ENCODE measurements at regions not wholly inside any gene's neighbourhood (a gene's known extent, or its start where the extent isn't known, plus 50 kb on each side); places are given as distances from the start of the nearest gene placed in this dataset.
"Not testable (repeated sequence)": the region's sequence is repeated elsewhere in the genome, so short reads cannot be mapped to it uniquely, and the experiment has no call there.

DNA sequence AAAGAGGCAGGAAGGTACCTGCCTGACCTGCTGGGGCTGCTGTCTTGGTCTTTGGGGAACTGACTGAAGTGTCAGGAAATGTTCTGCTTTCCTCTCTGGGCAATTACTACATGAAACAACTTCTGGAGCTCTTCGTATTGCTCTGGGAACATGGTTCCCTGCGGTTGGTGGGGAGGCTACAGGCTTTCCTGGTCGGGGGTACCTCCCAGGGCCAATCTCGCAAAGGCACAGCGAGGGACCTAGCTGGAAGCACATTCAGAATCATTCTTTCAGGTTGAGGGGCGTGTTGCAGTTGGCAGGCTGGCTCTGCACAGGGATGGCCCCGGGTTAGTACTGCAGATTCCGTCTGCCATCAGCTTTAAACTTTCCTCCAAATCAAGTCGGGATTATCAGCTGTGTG is 88.9 kb upstream of the RANBP3L start:
- DNase-seq (ENCODE audit: low read depth in 3 of 3), result no peak

DNA sequence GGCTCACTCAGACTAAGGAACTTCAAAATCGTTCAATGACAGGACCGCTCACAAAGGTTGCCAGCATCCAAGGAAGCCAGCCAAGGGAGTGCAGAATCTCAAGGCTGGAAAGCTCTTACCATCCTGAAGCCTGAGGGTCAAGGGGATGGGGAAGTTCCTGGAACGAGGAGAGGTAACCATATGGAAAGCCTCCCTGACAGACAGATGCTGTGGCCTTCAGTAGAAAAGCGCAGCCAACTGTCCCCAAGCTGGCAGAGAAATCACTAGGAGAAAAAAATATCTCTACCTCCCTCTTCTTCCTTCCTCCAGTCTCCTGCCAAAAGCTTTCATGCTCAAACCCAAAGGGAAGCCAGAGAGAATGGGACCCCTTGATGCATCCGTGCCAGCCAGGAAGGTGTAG is 90.5 kb upstream of the RANBP3L start:
- DNase-seq (ENCODE audit: low read depth in 3 of 3), result no peak

DNA sequence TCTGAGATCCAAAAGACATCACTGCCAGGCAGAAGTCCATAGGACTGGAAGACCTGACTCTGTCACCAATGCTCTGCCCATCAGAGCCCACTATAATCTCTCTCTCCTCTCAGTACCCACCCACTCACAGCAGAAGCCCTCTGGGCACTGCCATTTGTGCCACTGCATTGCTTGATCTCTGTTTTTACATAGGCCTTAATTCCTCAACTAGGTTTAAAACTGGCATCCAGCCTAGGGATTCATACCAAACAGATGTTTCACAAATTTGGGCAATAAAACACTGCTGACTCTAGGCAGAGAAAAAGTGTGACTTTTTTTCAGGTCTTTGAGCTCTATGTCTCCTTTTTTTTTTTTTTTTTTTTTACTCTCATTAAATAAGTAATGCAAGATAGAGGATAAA is 91.1 kb upstream of the RANBP3L start:
- no peak for DNase-seq (ENCODE audit: low read depth in 3 of 3)

DNA sequence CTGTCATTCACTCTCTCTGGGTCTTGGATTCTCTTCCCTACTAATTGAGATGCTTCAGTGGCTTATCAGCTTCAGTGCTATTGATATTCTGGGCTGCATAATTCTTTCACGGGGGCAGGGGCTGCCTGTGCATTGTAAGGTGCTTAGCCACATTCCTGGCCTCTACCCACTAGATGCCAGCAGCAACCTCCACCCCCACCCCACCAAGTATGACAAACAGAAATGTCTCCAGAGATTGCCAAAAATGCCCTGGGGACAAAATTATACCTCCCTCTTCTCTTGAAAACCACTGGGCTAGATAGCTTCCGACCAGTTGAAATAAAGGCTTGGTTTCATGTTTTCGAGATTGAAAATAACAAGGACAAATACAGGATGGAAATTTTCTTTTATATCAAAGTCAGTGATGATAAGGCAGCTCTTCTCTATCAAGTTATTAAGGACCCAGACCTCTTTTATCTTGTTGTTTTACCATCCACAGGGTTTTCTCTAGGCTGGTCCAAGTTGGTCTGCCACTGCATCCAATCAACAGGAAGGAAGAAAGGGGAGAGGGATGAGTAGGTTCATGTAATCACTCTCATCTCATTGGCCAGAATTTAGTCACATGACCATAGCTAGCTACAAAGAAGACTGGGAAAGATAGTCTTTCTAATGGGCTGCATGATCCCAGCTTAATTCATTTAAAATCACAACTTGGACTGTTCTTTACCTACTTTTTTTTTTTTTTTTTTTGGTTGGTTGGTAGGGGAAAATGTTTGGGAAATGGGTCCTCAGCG is 92.1 kb upstream of the RANBP3L start:
- DNase-seq (ENCODE audit: low read depth in 3 of 3), result no peak

DNA sequence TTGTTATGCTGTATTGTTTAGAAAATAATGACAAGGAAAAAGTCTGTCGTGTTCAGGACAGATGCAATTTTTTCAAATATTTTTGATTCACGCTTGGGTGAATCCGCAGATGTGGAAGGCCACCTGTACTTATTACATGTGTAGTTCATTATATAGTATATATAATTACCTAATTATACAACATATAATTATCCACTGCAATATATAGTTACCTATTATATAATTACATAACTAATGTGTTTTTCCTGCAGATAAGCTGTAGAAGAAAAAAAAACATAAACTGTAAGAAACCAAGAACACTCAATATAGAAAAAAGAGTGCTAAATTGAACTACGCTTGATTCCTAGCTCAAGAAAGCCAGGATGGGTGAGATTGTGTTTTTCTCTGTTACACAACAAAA is 93.6 kb upstream of the RANBP3L start:
- no peak for DNase-seq (ENCODE audit: low read depth in 3 of 3)

DNA sequence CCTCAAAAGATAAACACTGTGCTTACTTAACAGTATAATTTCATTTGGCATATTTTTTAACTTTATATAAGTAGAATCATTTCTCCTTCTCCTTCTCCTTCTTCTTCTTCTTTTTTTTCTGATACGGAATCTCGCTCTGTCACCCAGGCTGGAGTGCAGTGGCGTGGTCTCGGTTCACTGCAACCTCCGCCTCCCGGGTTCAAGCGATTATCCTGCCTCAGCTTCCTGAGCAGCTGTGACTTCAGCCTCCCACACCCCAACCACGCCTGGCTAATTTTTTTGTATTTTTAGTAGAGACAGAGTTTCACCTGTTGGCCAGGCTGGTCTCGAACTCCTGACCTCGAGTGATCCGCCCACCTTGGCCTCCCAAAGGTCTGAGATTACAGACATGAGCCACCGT is 94.2 kb upstream of the RANBP3L start:
- DNase-seq (ENCODE audit: low read depth in 3 of 3), result not testable (repeated sequence)

DNA sequence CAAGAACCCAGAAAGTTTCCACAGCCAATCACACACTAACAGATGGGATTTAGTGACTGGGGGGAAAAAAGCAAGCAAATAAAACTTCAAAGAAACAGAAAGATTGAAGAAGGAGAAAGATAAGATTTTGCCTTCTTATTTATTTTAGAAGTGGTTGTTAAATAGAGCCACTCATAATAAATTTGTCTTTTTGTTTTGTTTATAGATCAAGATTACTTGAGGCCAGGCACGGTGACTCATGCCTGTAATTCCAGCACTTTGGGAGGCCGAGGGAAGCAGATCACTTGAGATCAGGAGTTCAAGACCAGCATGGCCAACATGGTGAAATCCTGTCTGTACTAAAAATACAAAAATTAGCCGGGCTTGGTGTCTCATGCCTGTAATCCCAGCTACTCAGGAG is 94.9 kb upstream of the RANBP3L start:
- no peak for DNase-seq (ENCODE audit: low read depth in 3 of 3)

DNA sequence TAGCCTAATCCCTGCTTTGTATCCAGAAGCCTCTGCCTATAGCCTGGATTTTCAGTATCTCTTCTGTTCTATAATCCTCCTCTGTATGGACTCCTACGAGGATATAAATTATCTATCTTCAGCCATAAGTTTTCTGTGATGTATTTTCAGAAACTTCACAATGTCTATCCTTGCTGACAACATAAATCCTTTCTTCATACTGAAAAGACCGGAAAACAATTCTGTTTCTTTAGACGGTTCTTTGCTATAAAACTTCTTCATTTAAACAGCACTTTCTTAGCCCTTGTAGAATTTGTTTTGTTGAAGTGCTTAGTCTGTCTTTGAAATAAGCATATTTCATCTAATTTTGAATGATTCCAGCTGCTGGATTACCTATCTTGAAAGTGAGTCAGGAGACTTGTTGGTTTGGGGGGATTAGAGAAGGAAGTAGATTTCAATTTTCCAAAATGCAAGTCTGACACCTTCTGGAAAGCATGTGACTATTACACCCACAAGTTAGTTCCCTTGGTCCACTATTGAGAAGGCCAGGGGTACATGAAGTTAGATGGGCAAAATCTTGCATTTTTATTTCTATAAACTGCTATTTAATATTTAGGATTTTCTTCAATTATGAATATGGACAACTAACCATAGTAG is 96.3 kb upstream of the RANBP3L start:
- no peak for DNase-seq (ENCODE audit: low read depth in 3 of 3)

DNA sequence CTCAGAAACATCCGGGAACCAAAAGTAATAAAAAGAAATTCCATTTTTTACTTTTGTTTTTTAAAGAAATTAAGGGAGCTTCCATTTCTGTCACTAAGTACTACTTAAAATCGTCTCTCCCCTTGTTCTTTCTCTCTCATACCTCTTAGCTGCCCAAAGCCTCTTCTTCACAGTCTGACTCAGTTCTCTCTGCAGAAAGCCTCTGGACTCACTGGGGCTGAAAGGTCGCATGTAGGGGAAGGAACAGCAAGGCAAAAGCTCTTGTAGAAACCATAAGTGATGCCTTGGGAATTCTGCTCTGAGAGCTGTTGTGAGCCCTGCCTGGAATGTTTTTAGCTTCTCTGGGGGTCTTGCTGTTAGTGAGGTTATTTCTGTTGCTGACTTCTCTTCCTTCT is 100.8 kb upstream of the RANBP3L start:
- DNase-seq (ENCODE audit: low read depth in 3 of 3), result no peak

DNA sequence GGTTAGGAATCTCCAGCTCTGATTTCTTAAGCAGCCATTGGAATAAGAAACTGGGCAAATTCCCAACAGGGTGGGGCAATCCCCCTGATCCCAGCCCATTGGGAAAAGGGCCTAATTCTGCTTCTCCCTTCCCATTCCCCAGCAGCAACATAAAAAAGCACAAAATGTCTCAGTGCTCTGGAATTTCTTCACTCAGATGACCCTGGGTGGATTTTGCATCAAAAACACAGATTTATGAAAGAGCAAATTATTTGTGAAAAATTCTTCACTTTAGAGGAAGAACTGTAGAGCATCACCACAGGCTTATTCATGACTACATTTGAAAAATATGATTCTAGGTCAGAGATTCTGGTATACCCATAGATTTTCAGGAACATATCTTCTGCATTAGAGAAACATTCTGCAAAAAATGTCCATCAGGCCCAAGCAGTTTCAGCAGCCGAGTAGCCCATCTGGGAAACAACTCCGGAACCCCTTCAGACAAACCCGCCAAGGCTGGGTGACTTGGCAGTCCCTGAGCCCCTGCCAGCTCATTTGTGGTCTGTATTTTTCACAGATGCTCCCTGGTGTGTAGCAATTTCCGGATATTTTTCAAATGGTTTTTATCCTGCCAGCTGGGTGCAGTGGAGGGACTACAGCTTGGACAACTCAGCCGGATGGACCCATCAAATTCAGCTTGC is 102.1 kb upstream of the RANBP3L start:
- DNase-seq (ENCODE audit: low read depth in 3 of 3), result no peak

DNA sequence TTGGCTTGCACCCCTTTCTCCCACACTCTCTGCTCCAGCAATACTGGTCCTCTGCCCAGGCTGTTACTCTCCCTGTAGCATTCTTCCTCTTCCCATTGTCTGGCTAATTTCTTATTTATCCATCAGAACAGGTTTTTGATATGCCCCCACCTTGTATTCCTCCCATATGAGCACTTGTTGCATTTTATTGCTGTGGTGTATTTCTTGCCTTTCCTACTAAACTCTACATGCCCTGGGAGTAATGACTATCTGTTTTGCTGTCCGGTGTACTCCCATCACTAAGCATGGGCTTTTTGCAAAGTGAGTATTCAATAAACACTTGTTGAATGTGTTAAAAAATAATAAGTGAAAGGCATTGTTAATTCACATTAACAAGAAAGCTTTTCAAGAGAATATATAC is 104.3 kb upstream of the RANBP3L start:
- no peak for DNase-seq (ENCODE audit: low read depth in 3 of 3)

DNA sequence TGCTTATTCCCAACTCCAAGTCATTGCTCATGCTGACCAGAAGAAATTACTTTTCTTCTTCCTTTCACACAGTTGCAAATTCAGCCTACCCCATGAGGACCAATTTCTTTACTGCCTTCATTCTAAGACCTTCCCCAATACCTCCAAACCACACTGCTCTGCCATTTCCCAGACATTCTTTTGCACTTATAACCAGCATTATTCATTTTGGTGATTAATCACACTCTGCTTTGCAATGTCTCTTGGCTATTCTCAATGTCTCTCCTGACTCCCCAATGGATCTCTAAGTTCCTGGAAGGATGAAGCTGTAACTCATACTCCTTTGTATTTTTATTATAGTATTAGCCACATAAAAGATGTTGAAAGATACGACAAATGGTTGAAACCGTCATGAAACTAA is 105.7 kb upstream of the RANBP3L start:
- no peak for DNase-seq (ENCODE audit: low read depth in 3 of 3)

DNA sequence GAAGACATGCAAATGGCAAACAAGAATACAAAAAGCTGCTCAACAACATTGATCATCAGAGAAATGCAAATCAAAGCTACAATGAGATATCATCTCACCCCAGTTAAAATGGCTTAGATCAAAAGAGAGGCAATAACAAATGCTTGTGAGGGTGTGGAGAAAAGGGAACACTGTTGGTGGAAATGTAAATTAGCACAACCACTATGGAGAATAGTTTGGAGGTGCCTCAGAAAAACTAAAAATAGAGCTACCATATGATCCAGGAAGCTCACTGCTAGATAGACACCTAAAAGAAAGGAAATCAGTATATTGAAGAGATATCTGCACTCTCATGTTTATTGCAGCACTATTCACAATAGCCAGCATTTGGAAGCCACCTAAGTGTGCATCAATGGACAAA is 108.0 kb upstream of the RANBP3L start:
- not testable (repeated sequence) for DNase-seq (ENCODE audit: low read depth in 3 of 3)

DNA sequence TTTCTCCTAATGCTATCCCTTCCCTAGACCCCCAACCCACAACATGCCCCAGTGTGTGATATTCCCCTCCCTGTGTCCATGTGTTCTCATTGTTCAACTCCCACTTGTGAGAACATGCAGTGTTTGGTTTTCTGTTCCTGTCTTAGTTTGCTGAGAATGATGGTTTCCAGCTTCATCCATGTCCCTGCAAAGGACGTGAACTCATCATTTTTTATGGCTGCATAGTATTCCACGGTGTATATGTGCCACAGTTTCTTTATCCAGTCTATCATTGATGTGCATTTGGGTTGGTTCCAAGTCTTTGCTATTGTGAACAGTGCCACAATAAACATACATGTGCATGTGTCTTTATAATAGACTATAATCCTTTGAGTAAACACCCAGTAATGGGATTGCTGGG is 109.0 kb upstream of the RANBP3L start:
- DNase-seq (ENCODE audit: low read depth in 3 of 3), result not testable (repeated sequence)

DNA sequence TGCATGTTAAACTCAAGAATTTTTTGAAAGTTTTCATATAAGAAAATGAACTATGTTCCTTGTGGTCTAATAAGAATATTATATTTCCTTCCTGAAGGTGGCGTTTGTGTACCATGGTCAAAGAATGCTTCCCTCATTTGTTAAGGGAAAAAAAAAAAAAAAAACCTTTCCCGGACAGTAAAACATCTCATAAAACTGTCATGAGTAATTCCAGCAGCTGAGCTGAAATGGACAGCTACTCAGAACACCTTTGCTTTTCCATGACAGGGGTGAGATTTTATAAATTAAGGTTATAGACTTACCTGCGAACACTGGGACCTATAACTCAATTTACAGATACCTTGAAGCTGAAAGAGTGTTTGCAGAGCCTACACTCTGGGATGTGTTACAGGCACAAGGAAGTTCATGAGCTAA is 113.2 kb upstream of the RANBP3L start:
- no peak for DNase-seq (ENCODE audit: low read depth in 3 of 3)

DNA sequence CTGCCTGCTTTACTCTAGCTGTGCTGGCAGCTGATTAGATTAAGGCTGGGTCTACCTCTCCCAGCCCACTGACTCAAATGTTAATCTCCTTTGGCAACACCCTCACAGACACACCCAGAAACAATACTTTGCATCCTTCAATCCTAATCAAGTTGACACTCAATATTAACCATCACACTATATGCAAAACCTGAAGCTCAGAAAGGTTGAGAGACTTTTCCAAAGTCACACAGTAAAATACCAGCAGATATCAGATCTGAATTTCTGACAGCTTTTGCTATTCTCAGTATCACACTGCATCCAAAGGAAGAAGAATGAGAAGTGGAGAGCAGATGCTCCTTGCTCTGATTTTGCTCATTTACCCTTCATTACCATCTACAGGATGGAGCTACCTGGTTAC is 114.9 kb upstream of the RANBP3L start:
- DNase-seq (ENCODE audit: low read depth in 3 of 3), result no peak

DNA sequence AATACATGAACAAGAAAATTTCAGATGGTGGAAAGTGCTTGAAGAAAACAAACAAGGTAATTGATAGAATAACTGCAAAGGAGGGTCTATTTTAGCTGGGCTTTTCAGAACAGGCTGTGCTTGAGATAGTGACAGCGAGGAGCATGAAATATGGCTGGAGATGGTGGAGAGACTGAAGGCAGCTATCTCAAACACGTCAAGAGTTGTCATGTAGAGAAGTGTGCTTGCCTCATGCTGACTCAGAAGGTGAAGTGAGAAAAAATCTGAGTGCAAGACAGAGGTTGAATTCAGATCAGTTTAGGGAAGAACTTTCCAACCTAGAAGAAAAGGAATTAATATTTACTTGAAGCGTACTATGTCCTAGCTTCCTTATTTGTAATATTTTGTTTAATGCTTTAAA is 115.5 kb upstream of the RANBP3L start:
- no peak for DNase-seq (ENCODE audit: low read depth in 3 of 3)

DNA sequence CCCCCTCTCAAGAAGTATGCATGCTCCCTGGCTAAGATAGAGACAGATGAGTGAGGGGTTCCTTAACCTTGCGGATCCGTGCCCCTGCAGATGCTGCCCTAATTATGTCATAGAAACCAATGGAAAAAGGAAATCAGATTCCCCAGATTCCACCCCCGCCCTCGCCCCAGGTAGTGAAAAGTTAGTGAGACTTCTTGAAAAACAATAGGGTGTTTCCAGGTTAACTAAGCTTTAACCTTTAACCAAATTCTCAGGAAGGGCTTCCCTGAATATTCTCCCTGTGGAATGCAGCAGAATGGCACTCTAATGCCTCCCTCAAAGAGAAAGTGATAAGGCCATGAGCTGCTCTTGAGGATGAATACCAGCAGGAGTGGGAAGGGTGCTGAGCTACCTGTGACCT is 116.0 kb upstream of the RANBP3L start:
- DNase-seq (ENCODE audit: low read depth in 3 of 3), result no peak

DNA sequence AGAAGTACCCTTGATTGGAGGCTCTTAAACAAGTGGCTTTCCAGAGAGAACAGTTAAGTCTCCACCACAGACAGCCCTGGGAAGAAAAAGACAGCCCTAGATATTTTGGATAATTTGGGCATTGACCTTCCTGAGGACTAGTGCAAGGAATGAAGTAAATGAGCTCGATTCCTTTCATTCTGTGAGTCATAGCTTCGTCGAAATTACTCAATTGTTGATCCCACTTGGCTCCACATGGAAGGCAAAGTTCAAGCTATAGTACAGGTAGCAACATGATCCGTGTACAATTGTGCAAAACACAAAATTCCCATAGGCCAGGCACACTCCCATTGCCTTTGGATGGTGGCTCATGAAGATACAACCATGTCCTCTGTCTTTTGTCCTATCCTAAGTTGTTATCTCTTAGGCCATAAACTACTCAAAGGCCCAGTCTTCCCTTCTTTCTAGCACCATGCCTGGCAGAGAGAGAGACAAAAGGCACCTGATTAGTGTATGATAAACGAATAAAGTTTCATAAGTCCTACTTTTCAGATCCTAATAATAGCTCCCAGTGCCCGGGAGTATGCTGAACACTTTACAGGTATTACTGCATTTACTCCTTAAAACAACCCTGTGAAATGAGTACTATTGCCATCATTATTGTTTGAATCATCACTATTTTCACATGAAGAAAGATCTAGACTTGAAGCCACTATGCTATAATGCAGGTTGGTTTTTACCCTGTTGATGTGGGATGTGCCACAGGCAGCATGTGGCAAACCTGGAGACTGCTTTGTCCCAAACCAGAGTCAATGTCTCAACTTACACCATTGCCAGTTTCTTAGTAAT is 116.7 kb upstream of the RANBP3L start:
- no peak for DNase-seq (ENCODE audit: low read depth in 3 of 3)

DNA sequence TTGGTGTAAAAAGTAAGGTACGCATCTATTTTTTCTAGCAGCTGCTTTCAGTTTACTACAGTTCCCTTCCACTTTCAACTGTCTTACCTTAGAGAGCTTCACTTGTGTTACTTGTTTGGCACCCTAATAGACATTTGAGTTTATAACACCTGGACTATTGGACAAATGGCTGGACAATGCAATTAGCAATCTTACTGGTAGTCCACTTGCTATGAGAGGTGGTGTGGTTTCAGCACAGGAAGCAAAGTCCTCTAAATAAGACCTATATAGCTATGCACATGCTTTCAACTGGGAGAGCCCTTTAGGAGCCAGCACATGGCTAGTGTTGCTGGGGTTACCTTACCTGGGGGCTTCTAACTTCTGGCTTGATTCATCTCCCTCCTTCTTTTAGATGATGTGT is 119.6 kb upstream of the RANBP3L start:
- no peak for DNase-seq (ENCODE audit: low read depth in 3 of 3)

DNA sequence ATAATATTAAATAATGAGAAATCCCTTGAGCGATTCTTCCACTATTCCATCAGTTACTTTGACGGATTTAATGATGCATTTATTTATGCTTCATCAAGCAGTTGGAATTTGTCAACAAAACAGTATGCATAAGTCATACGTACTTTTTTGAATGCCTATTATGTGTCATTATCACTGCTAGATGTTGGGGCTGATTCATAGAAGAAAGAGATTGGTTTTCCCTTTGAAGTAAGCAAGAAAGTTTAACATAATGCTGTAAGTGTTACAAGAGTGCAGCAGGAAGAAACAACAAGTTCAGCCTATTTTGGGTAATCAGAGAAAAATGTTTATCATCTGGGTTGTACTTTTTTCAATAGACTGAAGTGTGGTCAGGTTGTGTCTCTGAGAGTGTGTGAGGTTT is 121.2 kb upstream of the RANBP3L start:
- DNase-seq (ENCODE audit: low read depth in 3 of 3), result no peak

DNA sequence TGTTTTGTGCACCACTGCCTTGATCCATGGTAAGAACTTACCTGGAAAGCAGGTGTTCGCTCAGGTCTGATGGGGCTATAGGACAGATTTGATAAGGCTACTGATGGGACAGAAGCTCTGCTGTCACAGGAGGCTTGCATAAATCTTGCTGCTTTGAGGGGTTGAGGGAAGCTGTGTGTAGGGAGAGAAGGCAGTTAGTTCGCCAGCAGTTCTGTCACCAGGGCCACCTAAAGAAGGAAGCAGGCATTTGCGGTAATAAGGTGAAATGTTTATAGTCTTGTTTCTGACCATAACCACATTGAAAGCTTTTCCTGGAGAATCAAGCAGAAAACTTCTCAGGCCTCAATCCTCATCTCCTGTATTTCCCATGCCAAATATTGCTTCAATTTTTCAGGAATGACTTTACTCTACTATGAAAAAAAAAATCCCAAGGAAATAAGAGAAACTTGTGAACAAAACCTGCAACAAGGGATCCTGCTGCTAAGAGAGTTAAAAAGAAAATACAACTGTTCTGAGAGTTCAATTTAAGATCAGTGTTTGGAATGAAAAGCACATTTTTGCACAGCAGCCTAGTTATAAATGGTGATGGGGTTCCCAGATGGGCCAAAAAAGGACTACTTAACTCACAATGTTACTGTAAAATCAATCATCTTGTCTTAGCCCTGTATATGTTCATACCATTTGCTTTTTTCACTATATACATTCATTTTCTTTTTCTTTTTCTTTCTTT is 122.0 kb upstream of the RANBP3L start:
- DNase-seq (ENCODE audit: low read depth in 3 of 3), result no peak
